ENCODE measurements at regions not wholly inside any gene's neighbourhood (a gene's known extent, or its start where the extent isn't known, plus 50 kb on each side); places are given as distances from the start of the nearest gene placed in this dataset.

- DNase-seq (ENCODE audit: low read depth, low spot score): no peak
- H3K27ac ChIP-seq: no peak overlapping the region
These were observed 518.0 kb upstream of the MEF2C start for GRCh38 chr5:89401012-89401411.

DNA sequence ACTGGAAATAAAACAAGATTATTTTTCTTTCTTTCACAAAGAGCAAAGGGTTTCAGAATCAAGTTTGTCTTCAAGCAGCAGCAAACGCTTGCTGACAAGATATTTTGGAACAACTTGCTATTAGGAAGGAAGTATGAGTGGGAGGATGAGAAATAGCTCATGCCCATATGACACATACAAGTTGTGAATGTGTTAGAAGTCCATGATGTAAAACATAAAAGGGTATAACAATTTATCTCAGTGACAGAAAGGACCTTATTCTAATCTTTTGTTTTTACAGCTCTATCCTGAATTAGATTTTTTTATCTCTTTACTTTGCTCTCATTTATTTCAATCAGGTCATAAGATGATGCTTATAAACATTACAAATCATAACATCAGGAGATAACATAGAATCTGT, 516.6 kb upstream of the MEF2C start:
- H3K27ac ChIP-seq: no peak overlapping the region
- DNase-seq (ENCODE audit: low read depth, low spot score): no peak

DNA sequence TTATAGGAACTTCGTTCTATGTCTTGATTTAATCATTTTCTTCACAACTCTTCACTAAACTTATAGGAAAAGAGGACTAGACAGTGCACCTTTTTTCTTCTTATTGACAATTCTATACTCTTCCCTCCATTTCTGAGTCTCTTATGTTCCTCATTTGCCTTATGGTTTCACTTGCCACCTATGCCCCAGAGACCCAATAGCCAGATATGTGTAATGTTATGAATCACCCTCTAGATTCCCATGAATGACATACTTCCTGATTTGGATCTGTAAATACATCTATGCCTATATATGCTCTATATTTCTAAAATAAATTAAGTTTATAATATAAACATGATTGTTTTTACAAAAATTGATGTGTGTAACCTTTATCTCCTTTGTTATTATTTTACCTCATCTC, 514.1 kb upstream of the MEF2C start:
- no peak for DNase-seq (ENCODE audit: low read depth, low spot score)
- H3K27ac ChIP-seq: no peak overlapping the region

DNA sequence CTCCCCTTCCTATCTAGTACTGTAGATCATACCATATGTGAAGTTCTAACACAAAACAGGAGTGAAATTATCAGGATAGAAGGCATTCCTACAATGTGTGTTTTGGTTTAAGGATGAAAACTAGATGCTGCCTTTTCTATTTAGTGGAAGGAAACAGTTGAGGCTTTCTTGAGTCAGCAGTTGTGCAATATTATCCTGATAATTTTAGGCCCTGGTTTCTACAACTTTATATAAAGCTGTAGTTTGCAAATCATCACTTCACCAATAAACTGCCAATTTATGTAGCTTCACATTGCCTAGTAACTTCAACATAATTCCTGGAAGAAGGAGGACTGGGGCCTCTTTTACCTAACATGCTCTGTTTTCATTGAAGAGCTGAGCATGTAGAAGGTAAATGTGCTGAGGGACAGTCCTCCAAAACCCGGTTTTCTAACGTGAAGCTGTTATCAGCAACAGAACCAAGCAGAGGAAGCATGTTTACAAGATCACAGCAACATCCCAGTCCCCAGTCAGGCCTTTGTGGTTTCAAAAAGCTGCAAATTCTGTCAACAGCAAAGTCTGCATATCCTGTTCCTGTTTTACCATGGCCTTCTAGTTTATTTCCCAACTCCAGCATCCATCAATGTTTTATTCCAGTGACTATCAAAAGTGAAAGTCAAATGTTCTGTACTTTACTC, 513.4 kb upstream of the MEF2C start:
- DNase-seq (ENCODE audit: low read depth, low spot score): no peak
- H3K27ac ChIP-seq: no peak overlapping the region

GRCh38 chr5:89395111-89395510, 512.1 kb upstream of the MEF2C start:
- H3K27ac ChIP-seq: no peak overlapping the region
- DNase-seq (ENCODE audit: low read depth, low spot score): no peak

- DNase-seq (ENCODE audit: low read depth, low spot score): no peak
- no peak overlapping the region for H3K27ac ChIP-seq
These were observed 505.9 kb upstream of the MEF2C start for GRCh38 chr5:89388872-89389271.

GRCh38 chr5:89384391-89384790, 501.4 kb upstream of the MEF2C start:
- H3K27ac ChIP-seq: no peak overlapping the region
- no peak for DNase-seq (ENCODE audit: low read depth, low spot score)

- no peak overlapping the region for H3K27ac ChIP-seq
- DNase-seq (ENCODE audit: low read depth, low spot score): no peak
These were observed 497.7 kb upstream of the MEF2C start for GRCh38 chr5:89380635-89381034.

DNA sequence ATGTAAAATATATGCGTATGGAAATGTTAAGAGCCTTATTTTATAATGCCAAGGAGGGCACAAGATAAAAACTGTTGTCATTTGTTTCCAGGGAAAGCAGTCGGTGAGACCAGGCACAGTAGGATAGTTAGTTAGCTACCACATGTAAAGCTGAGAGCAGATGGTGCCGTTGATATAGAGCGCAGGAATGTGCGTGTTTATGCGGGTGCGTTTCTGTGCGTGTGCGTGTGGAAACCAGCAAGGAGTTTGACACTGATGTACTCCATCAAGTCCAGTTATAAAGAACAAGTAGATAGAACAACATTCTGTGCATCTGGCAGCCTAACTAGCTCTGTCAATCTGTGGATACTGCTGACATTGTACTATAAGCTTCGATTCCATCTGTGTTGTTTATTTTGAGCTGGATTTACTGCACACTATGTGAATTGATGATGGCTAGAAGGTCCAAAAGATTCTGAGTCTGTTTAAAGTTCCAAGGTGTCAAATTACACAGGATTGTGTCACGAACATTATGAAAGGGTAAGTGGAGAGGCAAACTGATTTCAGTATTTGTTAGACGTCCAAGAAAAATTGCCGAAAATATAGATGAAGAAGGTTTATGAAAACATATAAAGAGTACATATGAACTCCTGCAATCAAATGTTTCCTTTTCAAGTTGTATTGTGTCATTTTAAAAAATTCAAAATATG, 494.9 kb upstream of the MEF2C start:
- no peak for DNase-seq (ENCODE audit: low read depth, low spot score)
- H3K27ac ChIP-seq: no peak overlapping the region

GRCh38 chr5:89374818-89375521, 492.0 kb upstream of the MEF2C start:
- H3K27ac ChIP-seq: no peak overlapping the region
- no peak for DNase-seq (ENCODE audit: low read depth, low spot score)

DNA sequence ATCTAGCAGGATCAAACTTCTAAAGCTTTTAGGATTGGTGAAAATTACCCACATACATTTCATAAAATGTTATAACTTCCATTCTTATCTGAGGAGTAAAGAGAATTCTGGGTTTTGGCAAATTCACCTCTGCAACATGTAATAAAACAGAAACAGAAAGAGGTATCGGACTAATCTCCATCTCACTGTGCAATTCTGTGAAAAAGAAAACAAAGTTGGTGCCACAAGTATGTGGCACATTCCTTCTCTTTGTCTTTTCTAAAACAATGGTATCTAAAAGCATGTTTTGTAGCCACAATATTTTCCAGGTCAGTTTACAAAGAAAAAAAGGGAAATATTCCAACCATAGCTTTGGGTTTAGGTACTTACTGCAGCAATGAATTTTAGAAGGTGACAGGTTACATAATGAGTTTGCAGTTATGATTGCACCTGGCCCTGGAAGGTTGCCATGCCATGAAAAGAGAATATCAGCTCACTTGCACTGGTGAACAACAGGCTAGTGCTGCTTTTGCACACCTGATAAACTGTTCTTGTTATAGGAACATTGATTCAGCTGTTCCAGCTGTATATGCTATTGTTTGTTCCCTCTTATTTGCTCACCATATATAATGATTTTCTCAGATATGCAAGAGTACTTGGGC, 491.3 kb upstream of the MEF2C start:
- no peak overlapping the region for H3K27ac ChIP-seq
- DNase-seq (ENCODE audit: low read depth, low spot score): no peak

DNA sequence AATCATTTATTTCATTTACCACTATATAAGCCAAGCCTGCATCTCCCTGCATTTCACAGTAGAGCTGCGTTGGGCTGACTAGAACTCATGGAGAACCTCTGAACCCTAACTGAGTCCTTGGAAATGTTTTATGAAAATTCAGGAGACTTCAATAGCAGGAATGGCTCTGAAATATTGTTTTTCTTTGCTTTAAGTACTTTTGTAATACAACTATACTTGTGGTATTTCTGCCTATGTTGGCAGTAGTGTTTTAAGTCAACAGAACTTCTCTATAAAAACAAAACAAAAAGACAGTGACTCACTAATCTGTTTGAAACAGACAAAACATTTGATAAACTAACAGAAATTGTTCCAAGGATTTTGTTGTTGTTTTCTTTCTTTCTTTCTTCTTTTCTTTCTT, 489.2 kb upstream of the MEF2C start:
- no peak overlapping the region for H3K27ac ChIP-seq
- no peak for DNase-seq (ENCODE audit: low read depth, low spot score)

DNA sequence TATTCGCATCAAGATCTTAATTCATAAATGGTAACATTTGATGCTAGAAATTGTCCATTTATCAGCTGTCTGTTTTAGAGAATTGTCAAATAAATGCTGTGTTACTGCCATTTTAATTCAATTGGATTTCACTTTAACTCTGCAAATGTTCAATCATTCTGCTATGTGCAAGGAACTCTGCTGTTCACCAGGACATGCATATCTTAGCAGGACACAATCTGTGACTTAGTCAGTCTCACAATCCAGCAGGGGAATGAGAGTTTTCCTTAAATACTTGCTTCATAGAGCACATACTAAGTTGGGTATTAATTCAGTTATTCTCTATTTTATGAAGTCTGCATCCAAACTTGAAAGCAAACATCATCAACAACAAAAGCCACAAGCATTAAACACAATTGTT, 488.7 kb upstream of the MEF2C start:
- DNase-seq (ENCODE audit: low read depth, low spot score): no peak
- no peak overlapping the region for H3K27ac ChIP-seq

DNA sequence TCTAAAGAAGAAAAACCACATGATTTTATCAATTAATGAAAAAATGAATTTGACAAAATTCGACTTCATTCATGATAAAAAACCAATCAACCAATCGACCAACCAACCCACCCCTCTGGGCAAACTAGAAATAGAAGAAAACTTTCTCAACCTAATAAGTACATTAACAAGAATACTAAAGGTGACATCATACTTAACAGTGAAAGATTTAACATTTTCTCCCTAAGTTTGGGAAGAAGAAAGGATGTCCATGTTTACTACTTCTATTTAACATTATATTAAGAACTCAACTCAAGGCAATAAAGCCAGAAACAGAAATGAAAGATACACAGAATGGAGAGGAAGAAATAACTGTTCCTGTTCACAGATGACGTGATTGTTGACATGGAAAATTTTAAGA, 476.1 kb upstream of the MEF2C start:
- no peak for DNase-seq (ENCODE audit: low read depth, low spot score)
- no peak overlapping the region for H3K27ac ChIP-seq

- DNase-seq (ENCODE audit: low read depth, low spot score): no peak
- H3K27ac ChIP-seq: no peak overlapping the region
These were observed 471.0 kb upstream of the MEF2C start for GRCh38 chr5:89353837-89354551.

DNA sequence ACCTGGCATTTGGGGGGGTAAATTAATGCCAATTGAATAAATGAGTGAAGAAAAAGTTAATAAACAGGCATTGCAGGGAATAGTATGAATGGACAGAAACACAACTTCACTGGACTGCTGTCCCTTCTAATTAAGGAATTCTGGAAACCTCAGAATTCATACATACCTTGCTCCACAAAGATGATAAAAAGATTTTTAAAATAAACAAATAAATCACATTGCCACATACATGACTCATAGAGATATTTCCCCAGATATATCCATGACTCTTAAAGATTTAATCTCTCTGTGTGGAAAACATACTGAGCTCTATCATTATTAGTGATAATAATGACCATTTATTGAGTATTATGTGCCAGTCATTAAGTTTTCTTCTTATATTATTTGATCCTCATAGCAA, 469.0 kb upstream of the MEF2C start:
- no peak overlapping the region for H3K27ac ChIP-seq
- no peak for DNase-seq (ENCODE audit: low read depth, low spot score)

- no peak overlapping the region for H3K27ac ChIP-seq
- DNase-seq (ENCODE audit: low read depth, low spot score): no peak
These were observed 468.2 kb upstream of the MEF2C start for GRCh38 chr5:89351222-89351621.

DNA sequence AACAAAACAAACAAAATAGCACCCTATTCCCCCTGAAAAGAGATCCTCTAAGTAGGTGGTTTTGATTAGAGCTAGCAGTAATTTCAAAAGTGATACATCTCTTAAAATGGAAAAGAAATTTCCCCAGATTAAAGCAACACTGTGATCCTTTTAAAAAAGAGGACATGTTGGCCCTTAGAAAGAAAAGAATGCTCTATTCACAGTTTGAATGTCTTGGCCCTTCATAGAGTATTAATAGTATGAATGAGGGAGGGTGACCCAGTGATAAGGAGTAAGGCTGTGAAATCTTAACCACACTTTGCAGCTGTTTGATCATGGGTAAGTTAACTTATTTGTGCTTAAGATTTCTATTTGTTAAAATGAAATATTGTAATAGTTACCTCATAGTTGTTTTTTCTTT, 467.7 kb upstream of the MEF2C start:
- no peak for DNase-seq (ENCODE audit: low read depth, low spot score)
- no peak overlapping the region for H3K27ac ChIP-seq

DNA sequence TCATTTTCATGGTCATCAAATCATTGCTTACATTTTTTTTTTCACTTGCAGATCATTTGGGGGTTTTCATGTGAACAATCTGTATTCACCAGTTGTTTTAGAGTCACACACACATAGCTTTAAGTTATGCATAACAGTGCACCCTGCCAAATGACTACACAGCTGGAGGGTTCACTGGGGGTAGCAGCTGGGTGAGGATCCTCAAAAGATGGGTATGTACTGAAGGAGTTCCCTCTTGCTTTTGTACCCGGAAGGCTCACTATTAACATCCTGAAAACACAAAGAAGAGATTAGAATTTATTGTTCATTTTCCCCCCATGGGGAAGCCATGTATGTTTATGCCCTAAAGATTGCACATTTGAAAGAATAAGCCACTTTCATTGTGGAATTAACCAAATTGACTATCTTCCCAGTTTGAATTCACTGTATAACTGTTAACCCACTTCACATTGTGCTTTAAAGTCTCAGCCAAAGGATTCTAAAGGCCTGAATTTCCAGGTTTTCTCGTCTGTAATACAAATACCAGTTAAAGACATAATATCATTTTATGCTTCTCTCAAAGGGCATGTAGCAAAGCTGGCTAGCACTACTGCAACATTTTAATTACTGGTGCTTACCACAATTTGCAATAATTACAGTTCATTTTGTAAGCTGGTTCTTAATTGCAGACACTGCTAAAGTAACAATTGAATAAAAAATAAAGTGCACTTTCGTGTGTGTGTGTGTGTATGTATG, 466.4 kb upstream of the MEF2C start:
- no peak for DNase-seq (ENCODE audit: low read depth, low spot score)
- no peak overlapping the region for H3K27ac ChIP-seq

DNA sequence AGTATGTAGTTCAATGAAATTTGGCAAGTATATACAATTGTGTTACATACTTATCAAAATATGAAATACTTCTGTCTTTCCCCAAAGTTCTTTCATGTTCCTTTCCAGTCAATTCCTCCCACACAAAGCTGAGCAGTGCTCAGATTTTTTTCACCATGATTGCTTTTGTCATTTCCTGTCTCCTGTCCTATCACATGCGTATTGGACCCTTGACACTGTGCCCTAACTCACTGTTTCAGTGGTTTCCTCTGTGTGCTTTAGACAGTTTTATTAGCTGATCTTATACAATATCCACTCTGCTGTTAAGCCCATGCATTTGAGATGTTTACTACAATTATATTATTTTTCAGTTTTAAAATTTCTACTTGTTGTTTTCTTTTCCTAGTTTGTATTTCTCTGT, 463.6 kb upstream of the MEF2C start:
- no peak overlapping the region for H3K27ac ChIP-seq
- no peak for DNase-seq (ENCODE audit: low read depth, low spot score)
